Suprapubic skin (tissue), 4 donors: ENCODE measurements at regions not wholly inside any gene's neighbourhood (a gene's known extent, or its start where the extent isn't known, plus 50 kb on each side); places are given as distances from the start of the nearest gene placed in this dataset.

Source experiments
- DNase-seq, 2 donors: peaks; one replicate each; pipeline ENCODE4 v3.0.0-alpha.2; 2019; ENCODE audit warnings: low spot score in 2 of 2
- H3K27ac ChIP-seq: fragments of 200-600 bp; sonication (generic); one replicate; pipeline ENCODE4 v1.5.1; 2019
- H3K27me3 ChIP-seq: fragments of 200-600 bp; sonication (generic); one replicate; pipeline ENCODE4 v1.5.1; 2019
- H3K36me3 ChIP-seq: fragments of 200-600 bp; sonication (generic); one replicate; pipeline ENCODE4 v1.5.1; 2019
- H3K4me1 ChIP-seq: fragments of 200-600 bp; sonication (generic); one replicate; pipeline ENCODE4 v1.5.1; 2019
- H3K4me3 ChIP-seq: fragments of 200-600 bp; sonication (generic); one replicate; pipeline ENCODE4 v1.5.1; 2019; ENCODE audit warnings: mild to moderate bottlenecking
- H3K9me3 ChIP-seq: fragments of 200-600 bp; sonication (generic); one replicate; pipeline ENCODE4 v1.5.1; 2019
- CTCF ChIP-seq, 2 donors: fragments of 200-600 bp in 1 of 2; fragments of 450-650 bp in 1 of 2; sonication (generic) in 1 of 2; IDR thresholded peaks; one replicate each; pipeline ENCODE4 v1.5.1; 2016 to 2019; ENCODE audit warnings: antibody characterized with exemption in 2 of 2, mild to moderate bottlenecking in 1 of 2, moderate library complexity in 1 of 2
- EP300 ChIP-seq: sonication (generic); formaldehyde crosslinking; IDR thresholded peaks from one replicate; pipeline ENCODE4 v1.6.1; 2017; ENCODE audit warnings: antibody characterized with exemption
- POLR2A ChIP-seq, 2 donors: fragments of 450-650 bp; IDR thresholded peaks; one replicate each; pipeline ENCODE4 v1.6.1; 2017; ENCODE audit warnings: antibody characterized with exemption in 2 of 2, mild to moderate bottlenecking in 2 of 2, moderate library complexity in 2 of 2
- POLR2AphosphoS5 ChIP-seq, 3 donors: sonication (generic); formaldehyde crosslinking; IDR thresholded peaks; one replicate each; pipeline ENCODE4 v1.6.1; 2017; ENCODE audit warnings: antibody characterized with exemption in 3 of 3
- WGBS: methylation state at CpG from one replicate; pipeline ENCODE4 v1.1.5; 2018; 5-methylcytosine and 5-hydroxymethylcytosine counted together

GRCh38 chr2:215811003-215811402 lies 202.3 kb downstream of the MREG start:
- no peaks in the 10 kb centered on the region for H3K36me3 ChIP-seq
- no peak overlapping the region for H3K27ac ChIP-seq
- H3K4me1 ChIP-seq, result no peaks in the 10 kb centered on the region
- H3K4me3 ChIP-seq, result no peak overlapping the region
- no peak for TF ChIP-seq POLR2A (IDR thresholded peaks at IDR 0.05)
- TF ChIP-seq EP300, result no peak
- no peaks in the 10 kb centered on the region for H3K9me3 ChIP-seq
- whole genome bisulfite sequencing, result 94% methylated on average over 3 of the region's 3 CpGs
- H3K27me3 ChIP-seq, result no peaks in the 10 kb centered on the region
- DNase-seq, result no peak

GRCh38 chr2:215808996-215809395 lies 204.4 kb downstream of the MREG start:
- 88% methylated on average over 1 of the region's 1 CpG for WGBS
- TF ChIP-seq EP300 (no peak), POLR2A (IDR thresholded peaks at IDR 0.05) (no peak), CTCF (IDR thresholded peaks at IDR 0.05) (no peak), POLR2AphosphoS5 (IDR thresholded peaks at IDR 0.05) (no peak)
- no peaks in the 10 kb centered on the region for H3K4me1 ChIP-seq

DNA sequence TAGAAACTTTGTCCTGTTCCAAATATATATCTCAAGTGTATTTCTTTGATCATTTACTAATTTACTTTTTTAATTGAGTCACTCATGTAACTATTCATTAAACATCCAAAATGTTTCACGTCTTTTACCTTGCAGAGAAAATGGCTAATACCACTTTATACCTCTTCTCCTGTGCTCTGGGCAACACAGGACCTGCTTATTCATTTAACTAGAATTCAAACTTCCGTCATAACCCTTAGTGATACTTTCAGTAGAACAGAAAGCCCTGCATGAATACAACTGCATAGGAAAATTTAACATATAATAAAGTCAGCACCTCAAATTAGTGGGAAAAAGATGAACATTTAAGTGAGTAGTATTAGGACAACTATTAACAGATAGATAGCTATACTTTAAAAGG lies 205.2 kb downstream of the MREG start:
- TF ChIP-seq EP300 (no peak), POLR2A (IDR thresholded peaks at IDR 0.05) (no peak), POLR2AphosphoS5 (IDR thresholded peaks at IDR 0.05) (no peak), CTCF (IDR thresholded peaks at IDR 0.05) (no peak)
- no peaks in the 10 kb centered on the region for H3K36me3 ChIP-seq
- 85% methylated on average over 2 of the region's 2 CpGs for WGBS
- H3K27me3 ChIP-seq, result no peaks in the 10 kb centered on the region
- no peaks in the 10 kb centered on the region for H3K9me3 ChIP-seq
- H3K4me1 ChIP-seq, result no peaks in the 10 kb centered on the region
- H3K4me3 ChIP-seq, result no peak overlapping the region
- no peak for DNase-seq
- H3K27ac ChIP-seq, result no peak overlapping the region

More at GRCh38 chr2:215808996-215809395, 204.4 kb downstream of the MREG start:
- Histone ChIP-seq H3K9me3 (no peaks in the 10 kb centered on the region), H3K27ac (no peak overlapping the region), H3K27me3 (no peaks in the 10 kb centered on the region), H3K36me3 (no peaks in the 10 kb centered on the region), H3K4me3 (no peak overlapping the region)
- no peak for DNase-seq

- Histone ChIP-seq H3K36me3 (no peaks in the 10 kb centered on the region), H3K4me3 (no peak overlapping the region), H3K4me1 (no peaks in the 10 kb centered on the region), H3K9me3 (peaks cover 4% of the 10 kb centered on the region), H3K27me3 (no peaks in the 10 kb centered on the region), H3K27ac (no peak overlapping the region)
- no peak for DNase-seq
- no peak for TF ChIP-seq CTCF (IDR thresholded peaks at IDR 0.05)
- no peak for TF ChIP-seq POLR2A (IDR thresholded peaks at IDR 0.05)
- no peak for TF ChIP-seq EP300
- no peak for TF ChIP-seq POLR2AphosphoS5 (IDR thresholded peaks at IDR 0.05)
- WGBS, result 92% methylated on average over 3 of the region's 3 CpGs
These were observed 207.9 kb downstream of the MREG start for GRCh38 chr2:215805493-215805892.

DNA sequence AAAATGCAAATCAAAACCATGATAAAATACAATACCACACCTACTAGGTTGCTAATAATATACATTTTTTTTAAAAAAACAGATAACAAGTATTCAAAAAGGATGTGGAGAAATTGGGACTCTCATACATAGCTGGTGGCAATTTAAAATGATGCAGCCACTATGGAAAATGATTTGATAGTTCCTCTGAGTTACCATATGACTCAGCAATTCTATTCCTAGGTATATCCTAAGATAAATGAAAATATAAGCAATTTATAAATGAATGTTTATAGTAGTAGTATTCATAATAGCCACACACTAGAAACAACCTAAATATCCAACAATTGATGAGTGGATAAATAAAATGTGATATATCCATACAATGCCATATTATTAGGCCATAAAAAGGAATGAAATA lies 210.2 kb downstream of the MREG start:
- TF ChIP-seq CTCF (IDR thresholded peaks at IDR 0.05), result no peak
- no peaks in the 10 kb centered on the region for H3K27me3 ChIP-seq

GRCh38 chr2:215799194-215799593 lies 214.2 kb downstream of the MREG start:
- DNase-seq, result no peak
- Histone ChIP-seq H3K27ac (no peak overlapping the region), H3K4me1 (peaks cover 2% of the 10 kb centered on the region), H3K36me3 (no peaks in the 10 kb centered on the region), H3K9me3 (peaks cover 4% of the 10 kb centered on the region), H3K4me3 (no peak overlapping the region), H3K27me3 (no peaks in the 10 kb centered on the region)
- WGBS, result 100% methylated on average over 1 of the region's 1 CpG
- TF ChIP-seq EP300 (no peak), POLR2A (IDR thresholded peaks at IDR 0.05) (no peak), CTCF (IDR thresholded peaks at IDR 0.05) (no peak), POLR2AphosphoS5 (IDR thresholded peaks at IDR 0.05) (no peak)

More for the DNA sequence above, 210.2 kb downstream of the MREG start:
- no peaks in the 10 kb centered on the region for H3K4me1 ChIP-seq
- H3K4me3 ChIP-seq, result no peak overlapping the region
- no peaks in the 10 kb centered on the region for H3K36me3 ChIP-seq
- DNase-seq, result no peak
- peaks cover 4% of the 10 kb centered on the region for H3K9me3 ChIP-seq
- H3K27ac ChIP-seq, result no peak overlapping the region
